ENCODE measurements at regions not wholly inside any gene's neighbourhood (a gene's known extent, or its start where the extent isn't known, plus 50 kb on each side); places are given as distances from the start of the nearest gene placed in this dataset.

DNA sequence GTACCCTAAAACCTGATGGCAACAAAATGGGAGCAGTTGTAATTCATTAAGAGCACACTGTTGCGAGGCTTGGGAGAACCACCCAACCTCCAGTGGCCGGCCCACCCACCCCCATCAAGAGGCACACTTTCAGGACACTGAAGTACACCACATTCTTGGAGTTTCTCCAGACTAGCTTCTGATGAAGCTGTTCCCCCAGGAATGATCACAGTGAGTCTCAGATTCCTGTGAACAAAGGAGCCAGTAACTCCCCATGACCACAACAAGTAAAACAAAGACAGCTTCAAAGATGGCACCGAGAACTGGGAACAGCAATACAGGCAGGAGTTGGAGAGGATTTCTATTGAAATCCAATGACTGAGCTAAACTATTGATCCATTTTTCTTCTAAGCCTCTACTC, 126.0 kb downstream of the ST8SIA2 start:
- Histone ChIP-seq H3K4me3 (ENCODE audit: low read length in 2 of 2) (no peak overlapping the region), H3K9me3 (ENCODE audit: control insufficient read depth, low read length) (no peaks in the 10 kb centered on the region), H3K27me3 (ENCODE audit: control insufficient read depth in 1 of 2, insufficient read depth in 2 of 2, low read length in 1 of 2) (peaks cover 0 to 2% of the 10 kb centered on the region in 2 donors), H3K36me3 (ENCODE audit: control insufficient read depth in 1 of 2, insufficient read depth in 2 of 2, low read length in 1 of 2) (no peaks in the 10 kb centered on the region), H3K27ac (ENCODE audit: low read depth in 1 of 2, low read length in 2 of 2) (no peak overlapping the region), H3K4me1 (ENCODE audit: control insufficient read depth in 1 of 2, insufficient read depth in 2 of 2, low read length in 2 of 2) (no peaks in the 10 kb centered on the region)
- WGBS, 2 donors: 98 to 99% methylated on average over 3 of the region's 3 CpGs
- no peak for DNase-seq
- intact Hi-C loops (cut with DNase I): loop anchor here (2.0 to 10.0 kb wide), 3 partner anchors 83 to 165 kb away; no protein-coding TSS in a partner anchor
- ATAC-seq (ENCODE audit: low FRiP score): no peak
